Gastrocnemius medialis (tissue), 4 donors: ENCODE measurements at regions not wholly inside any gene's neighbourhood (a gene's known extent, or its start where the extent isn't known, plus 50 kb on each side); places are given as distances from the start of the nearest gene placed in this dataset.
A peak's percentile ranks its signal among the peaks of the same experiment; 100 is the strongest.

Source experiments
- ATAC-seq, 2 donors: fragments of 150-250 bp; one replicate each; pipeline ENCODE4 v1.9.1; 2016
- DNase-seq, 2 donors: peaks; one replicate each; pipeline ENCODE4 v3.0.0-alpha.2; 2019
- H3K27ac ChIP-seq, 4 donors: fragments of 200-600 bp; sonication (generic); 1 replicate in 1 of 4; 2 replicates in 3 of 4; pipeline ENCODE4 v1.5.1; 2016 to 2018; ENCODE audit warnings: mild to moderate bottlenecking in 2 of 4, moderate library complexity in 1 of 4
- H3K27me3 ChIP-seq, 3 donors: fragments of 200-600 bp; sonication (generic) in 2 of 3; 1 replicate in 1 of 3; 2 replicates in 2 of 3; pipeline versions ENCODE4 v1.5.1 to v1.6.0; 2016 to 2019; ENCODE audit warnings: mild to moderate bottlenecking in 1 of 3, moderate library complexity in 1 of 3
- H3K36me3 ChIP-seq, 2 donors: fragments of 200-600 bp; sonication (generic) in 1 of 2; one replicate each; pipeline ENCODE4 v1.5.1; 2017 to 2018
- H3K4me1 ChIP-seq, 2 donors: fragments of 200-600 bp; sonication (generic) in 1 of 2; one replicate each; pipeline ENCODE4 v1.5.1; 2016 to 2017; ENCODE audit warnings: mild to moderate bottlenecking in 2 of 2
- H3K4me3 ChIP-seq, 4 donors: fragments of 200-600 bp; sonication (generic) in 3 of 4; 1 replicate in 1 of 4; 2 replicates in 3 of 4; pipeline ENCODE4 v1.5.1; 2016 to 2019; ENCODE audit warnings: mild to moderate bottlenecking in 2 of 4
- H3K9me3 ChIP-seq, 3 donors: fragments of 200-600 bp; sonication (generic) in 2 of 3; 1 replicate in 1 of 3; 2 replicates in 2 of 3; pipeline ENCODE4 v1.5.1; 2016 to 2019
- POLR2A ChIP-seq, 2 donors: fragments of 450-650 bp; IDR thresholded peaks; one replicate each; pipeline ENCODE4 v1.6.1; 2017; ENCODE audit warnings: antibody characterized with exemption in 2 of 2, mild to moderate bottlenecking in 2 of 2, moderate library complexity in 2 of 2
- in situ Hi-C, 4 donors: fragments of 200-750 bp; cut with MboI; loops; one replicate each; pipeline versions ENCODE4 v1.15.0 to v1.8.0; 2017; ENCODE audit warnings: low sequenced_read_pairs in 4 of 4
- intact Hi-C: fragments of 100-400 bp; cut with DNase I; formaldehyde crosslinking; loops from one replicate; pipeline ENCODE4 v1.15.1; 2023; ENCODE audit warnings: low total_unique reads
- TF ChIP-seq, protein P1 (sequence below), 5 experiments: fragments of 450-650 bp in 3 of 5; fragments of 200-600 bp in 2 of 5; sonication (generic) in 2 of 5; IDR thresholded peaks in 4 of 5; conservative IDR thresholded peaks in 1 of 5; 1 replicate in 4 of 5; 2 replicates in 1 of 5; pipeline ENCODE4 v1.5.1; 2016 to 2019; ENCODE audit warnings: antibody characterized with exemption in 5 of 5, mild to moderate bottlenecking in 3 of 5, moderate library complexity in 3 of 5

DNA sequence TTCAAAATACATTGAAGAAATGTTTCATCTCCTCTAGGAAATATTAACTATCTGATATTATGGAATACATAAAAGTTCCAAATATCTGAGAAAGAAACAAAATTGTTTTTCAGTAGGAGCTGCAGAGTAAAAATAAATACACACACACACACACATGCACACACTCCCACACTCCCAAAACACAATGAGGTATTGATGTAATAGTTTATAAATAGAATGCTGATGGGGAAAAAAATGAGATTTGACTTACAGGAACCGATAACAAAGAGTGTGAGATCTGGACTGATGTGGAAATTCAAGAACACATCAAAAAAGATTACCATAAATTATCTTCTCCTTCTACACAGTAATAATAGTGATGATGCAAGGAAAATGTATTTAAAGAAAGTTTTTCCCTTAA lies 438.0 kb upstream of the CELF2 start:
- no peak overlapping the region for H3K27ac ChIP-seq
- no peak for DNase-seq
- no peak overlapping the region for H3K4me3 ChIP-seq
- H3K27me3 ChIP-seq: no peaks in the 10 kb centered on the region
- no peak for ATAC-seq
- in situ Hi-C loops (no loop called here), intact Hi-C loops (no loop called here)
- TF ChIP-seq POLR2A (IDR thresholded peaks at IDR 0.05): no peak
- TF ChIP-seq, protein P1, sequence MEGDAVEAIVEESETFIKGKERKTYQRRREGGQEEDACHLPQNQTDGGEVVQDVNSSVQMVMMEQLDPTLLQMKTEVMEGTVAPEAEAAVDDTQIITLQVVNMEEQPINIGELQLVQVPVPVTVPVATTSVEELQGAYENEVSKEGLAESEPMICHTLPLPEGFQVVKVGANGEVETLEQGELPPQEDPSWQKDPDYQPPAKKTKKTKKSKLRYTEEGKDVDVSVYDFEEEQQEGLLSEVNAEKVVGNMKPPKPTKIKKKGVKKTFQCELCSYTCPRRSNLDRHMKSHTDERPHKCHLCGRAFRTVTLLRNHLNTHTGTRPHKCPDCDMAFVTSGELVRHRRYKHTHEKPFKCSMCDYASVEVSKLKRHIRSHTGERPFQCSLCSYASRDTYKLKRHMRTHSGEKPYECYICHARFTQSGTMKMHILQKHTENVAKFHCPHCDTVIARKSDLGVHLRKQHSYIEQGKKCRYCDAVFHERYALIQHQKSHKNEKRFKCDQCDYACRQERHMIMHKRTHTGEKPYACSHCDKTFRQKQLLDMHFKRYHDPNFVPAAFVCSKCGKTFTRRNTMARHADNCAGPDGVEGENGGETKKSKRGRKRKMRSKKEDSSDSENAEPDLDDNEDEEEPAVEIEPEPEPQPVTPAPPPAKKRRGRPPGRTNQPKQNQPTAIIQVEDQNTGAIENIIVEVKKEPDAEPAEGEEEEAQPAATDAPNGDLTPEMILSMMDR (IDR thresholded peaks at IDR 0.05 in 4 of 5, conservative IDR thresholded peaks at IDR 0.05 in 1 of 5): no peak
- no peaks in the 10 kb centered on the region for H3K36me3 ChIP-seq
- no peaks in the 10 kb centered on the region for H3K9me3 ChIP-seq
- peaks cover 0 to 4% of the 10 kb centered on the region in 2 donors for H3K4me1 ChIP-seq

DNA sequence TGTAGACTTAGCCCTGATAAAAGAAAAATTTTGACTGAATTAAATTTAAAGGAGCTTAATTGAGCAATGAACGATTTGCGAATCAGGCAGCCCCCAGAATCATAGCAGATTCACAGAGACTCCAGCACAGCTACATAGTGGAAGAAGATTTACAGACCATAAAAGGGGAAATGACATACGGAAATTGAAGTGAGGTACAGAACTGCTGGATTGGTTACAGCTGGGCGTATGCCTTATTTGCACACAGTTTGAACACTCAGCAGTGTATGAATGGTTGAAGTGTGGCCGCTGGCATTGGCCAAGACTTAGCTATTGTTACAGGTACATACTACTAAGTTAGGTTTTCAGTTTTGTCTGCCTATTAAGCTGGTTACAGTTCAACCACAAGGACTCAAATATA lies 433.5 kb upstream of the CELF2 start:
- no peak for DNase-seq
- Histone ChIP-seq H3K36me3 (no peaks in the 10 kb centered on the region), H3K4me1 (peaks cover 0 to 4% of the 10 kb centered on the region in 2 donors), H3K4me3 (no peak overlapping the region), H3K27ac (no peak overlapping the region), H3K9me3 (no peaks in the 10 kb centered on the region), H3K27me3 (no peaks in the 10 kb centered on the region)
- intact Hi-C loops (no loop called here), in situ Hi-C loops (no loop called here)
- ATAC-seq: no peak
- TF ChIP-seq, protein P1 (IDR thresholded peaks at IDR 0.05 in 4 of 5, conservative IDR thresholded peaks at IDR 0.05 in 1 of 5): no peak
- no peak for TF ChIP-seq POLR2A (IDR thresholded peaks at IDR 0.05)

DNA sequence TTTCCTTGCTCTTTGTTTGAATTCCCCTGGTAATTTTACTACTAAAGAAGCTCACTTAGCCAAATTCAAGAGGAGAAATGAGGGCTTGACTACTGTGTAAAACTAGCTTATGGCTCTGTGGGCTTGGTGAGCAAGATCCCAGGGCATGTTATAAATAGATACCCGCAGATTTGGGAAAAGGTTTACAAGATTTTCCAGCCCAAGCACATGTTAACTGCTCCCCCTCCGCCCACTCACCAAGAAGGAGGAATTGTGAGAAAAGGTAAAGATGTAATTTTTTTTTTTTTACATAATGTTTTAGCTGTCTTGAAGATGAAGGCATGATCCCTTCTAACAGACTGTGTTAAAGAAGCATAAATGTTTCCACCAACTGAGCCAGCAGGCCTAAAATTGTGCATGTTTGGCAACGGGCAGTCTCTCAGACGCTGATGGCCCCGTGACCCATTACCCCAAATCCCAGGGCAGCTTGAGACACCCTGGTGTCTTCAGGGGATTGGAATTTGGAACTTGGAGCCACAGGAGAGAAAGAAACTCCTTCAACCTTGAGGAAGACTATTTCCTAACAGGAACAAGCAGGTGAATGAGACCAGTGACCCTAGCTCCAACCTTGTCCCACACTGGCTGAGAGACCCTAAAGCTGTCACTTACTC lies 429.8 kb upstream of the CELF2 start:
- TF ChIP-seq, protein P1 (IDR thresholded peaks at IDR 0.05 in 4 of 5, conservative IDR thresholded peaks at IDR 0.05 in 1 of 5): no peak
- TF ChIP-seq POLR2A (IDR thresholded peaks at IDR 0.05): no peak
- Histone ChIP-seq H3K36me3 (no peaks in the 10 kb centered on the region), H3K4me3 (no peak overlapping the region), H3K4me1 (peaks cover 13 to 34% of the 10 kb centered on the region in 2 donors), H3K27ac (peak overlapping the region in 3 of 4 donors; percentile 16 to 54 (median 37)), H3K27me3 (no peaks in the 10 kb centered on the region), H3K9me3 (no peaks in the 10 kb centered on the region)
- no peak for DNase-seq
- in situ Hi-C loops (no loop called here), intact Hi-C loops (no loop called here)
- no peak for ATAC-seq

DNA sequence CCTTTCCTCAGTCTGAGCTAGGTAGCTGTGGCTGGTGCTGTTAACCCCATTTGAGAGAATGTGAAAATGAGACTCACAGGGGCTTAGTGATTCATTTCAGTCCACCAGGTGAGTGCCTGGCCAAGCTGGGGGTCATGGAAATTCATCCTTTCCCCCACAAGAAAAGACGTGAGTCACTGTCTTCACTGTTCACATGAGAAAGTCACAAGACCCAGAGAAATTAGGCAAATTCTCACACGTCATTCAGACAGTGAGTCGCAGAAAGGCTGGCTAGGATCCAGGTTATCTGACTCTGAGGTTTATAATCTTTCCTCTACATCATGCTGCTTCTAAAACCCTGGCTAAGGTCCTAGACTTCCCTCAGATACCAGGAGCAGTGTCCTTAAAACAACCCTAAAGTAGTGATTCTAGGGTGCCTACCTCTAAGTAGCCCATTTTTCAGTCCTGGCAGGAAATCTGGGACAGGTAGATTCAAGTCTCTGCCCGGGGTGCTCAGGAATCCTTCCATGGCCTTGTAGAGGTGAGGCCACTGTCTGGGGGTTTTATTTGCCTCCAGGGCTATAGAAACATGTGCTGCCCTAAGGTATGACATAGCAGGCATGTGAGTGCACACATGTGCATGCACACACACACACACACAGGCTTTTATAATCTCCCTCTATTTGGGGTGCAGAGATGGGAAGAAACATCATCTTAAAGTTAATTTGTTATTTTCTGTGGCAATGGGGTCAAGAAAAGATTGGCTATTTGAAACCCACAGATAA lies 427.9 kb upstream of the CELF2 start:
- Histone ChIP-seq H3K4me1 (peaks cover 13 to 36% of the 10 kb centered on the region in 2 donors), H3K27me3 (no peaks in the 10 kb centered on the region), H3K9me3 (no peaks in the 10 kb centered on the region), H3K4me3 (no peak overlapping the region), H3K36me3 (no peaks in the 10 kb centered on the region), H3K27ac (peak overlapping the region in 3 of 4 donors; percentile 23 to 51 (median 37))
- peak; percentile 37 to 57 for ATAC-seq
- in situ Hi-C loops (no loop called here), intact Hi-C loops (loop anchor here (5.0 kb wide), 1 partner anchor 428 kb away; the partner anchor contains the start of gene CELF2)
- TF ChIP-seq, protein P1 (IDR thresholded peaks at IDR 0.05 in 4 of 5, conservative IDR thresholded peaks at IDR 0.05 in 1 of 5): no peak
- no peak for TF ChIP-seq POLR2A (IDR thresholded peaks at IDR 0.05)
- peak; percentile 21 to 45 for DNase-seq
